ENCODE measurements at regions not wholly inside any gene's neighbourhood (a gene's known extent, or its start where the extent isn't known, plus 50 kb on each side); places are given as distances from the start of the nearest gene placed in this dataset.

DNA sequence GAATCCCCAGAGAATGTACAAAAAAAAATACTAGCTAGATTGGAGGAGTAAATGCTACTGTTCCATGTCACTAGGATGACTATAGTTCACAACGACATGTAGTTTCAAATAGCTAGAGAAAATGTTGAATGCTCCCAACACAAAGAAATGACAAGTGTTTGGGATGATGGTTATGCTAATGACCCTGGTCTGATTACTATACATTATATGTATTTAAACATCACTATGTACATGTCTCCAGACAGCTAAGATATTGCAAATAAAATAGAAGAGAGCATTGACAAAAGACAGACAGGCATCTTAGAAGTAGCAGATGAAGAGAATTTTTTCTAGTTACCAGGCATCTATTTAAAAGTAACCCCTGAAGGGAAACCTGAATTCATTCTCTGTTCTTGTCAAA is 281.6 kb upstream of the SLC16A7 start:
- Histone ChIP-seq H3K27ac (ENCODE audit: extremely low read depth, low read depth, low read length) (no peak overlapping the region), H3K9me3 (ENCODE audit: control insufficient read depth, insufficient read depth, low read depth, low read length) (no peaks in the 10 kb centered on the region), H3K4me3 (ENCODE audit: low read depth, low read length) (no peak overlapping the region), H3K36me3 (ENCODE audit: control insufficient read depth in 2 of 2, insufficient read depth in 1 of 2, low read length in 2 of 2) (no peaks in the 10 kb centered on the region), H3K4me1 (ENCODE audit: control insufficient read depth, insufficient read depth, low read length) (no peaks in the 10 kb centered on the region)
- ChIA-PET POLR2A (no interaction called here), CTCF (no interaction called here)
- TF ChIP-seq HOXD13 (CRISPR knock-in tag; IDR thresholded peaks at IDR 0.05; ENCODE audit: borderline replicate concordance), result no peak
- no peak for TF ChIP-seq GFI1B (tag by site-specific recombination; IDR thresholded peaks at IDR 0.05)
- no peak for TF ChIP-seq ZNF169 (tag by site-specific recombination; IDR thresholded peaks at IDR 0.05)
- no peak for TF ChIP-seq ZNF394 (tag by site-specific recombination; IDR thresholded peaks at IDR 0.05; ENCODE audit: borderline replicate concordance)
- no peak for TF ChIP-seq ZNF701 (tag by site-specific recombination; IDR thresholded peaks at IDR 0.05)
- TF ChIP-seq REPIN1 (tag by site-specific recombination; IDR thresholded peaks at IDR 0.05; ENCODE audit: low read depth), result no peak
- TF ChIP-seq ZNF202 (tag by site-specific recombination; IDR thresholded peaks at IDR 0.05; ENCODE audit: borderline replicate concordance), result no peak
- TF ChIP-seq, protein P1, sequence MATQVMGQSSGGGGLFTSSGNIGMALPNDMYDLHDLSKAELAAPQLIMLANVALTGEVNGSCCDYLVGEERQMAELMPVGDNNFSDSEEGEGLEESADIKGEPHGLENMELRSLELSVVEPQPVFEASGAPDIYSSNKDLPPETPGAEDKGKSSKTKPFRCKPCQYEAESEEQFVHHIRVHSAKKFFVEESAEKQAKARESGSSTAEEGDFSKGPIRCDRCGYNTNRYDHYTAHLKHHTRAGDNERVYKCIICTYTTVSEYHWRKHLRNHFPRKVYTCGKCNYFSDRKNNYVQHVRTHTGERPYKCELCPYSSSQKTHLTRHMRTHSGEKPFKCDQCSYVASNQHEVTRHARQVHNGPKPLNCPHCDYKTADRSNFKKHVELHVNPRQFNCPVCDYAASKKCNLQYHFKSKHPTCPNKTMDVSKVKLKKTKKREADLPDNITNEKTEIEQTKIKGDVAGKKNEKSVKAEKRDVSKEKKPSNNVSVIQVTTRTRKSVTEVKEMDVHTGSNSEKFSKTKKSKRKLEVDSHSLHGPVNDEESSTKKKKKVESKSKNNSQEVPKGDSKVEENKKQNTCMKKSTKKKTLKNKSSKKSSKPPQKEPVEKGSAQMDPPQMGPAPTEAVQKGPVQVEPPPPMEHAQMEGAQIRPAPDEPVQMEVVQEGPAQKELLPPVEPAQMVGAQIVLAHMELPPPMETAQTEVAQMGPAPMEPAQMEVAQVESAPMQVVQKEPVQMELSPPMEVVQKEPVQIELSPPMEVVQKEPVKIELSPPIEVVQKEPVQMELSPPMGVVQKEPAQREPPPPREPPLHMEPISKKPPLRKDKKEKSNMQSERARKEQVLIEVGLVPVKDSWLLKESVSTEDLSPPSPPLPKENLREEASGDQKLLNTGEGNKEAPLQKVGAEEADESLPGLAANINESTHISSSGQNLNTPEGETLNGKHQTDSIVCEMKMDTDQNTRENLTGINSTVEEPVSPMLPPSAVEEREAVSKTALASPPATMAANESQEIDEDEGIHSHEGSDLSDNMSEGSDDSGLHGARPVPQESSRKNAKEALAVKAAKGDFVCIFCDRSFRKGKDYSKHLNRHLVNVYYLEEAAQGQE (tag by site-specific recombination; IDR thresholded peaks at IDR 0.05), result no peak
- no peak for TF ChIP-seq ZNF600 (tag by site-specific recombination; IDR thresholded peaks at IDR 0.05)
- TF ChIP-seq PRDM2 (tag by site-specific recombination; IDR thresholded peaks at IDR 0.05; ENCODE audit: borderline replicate concordance), result no peak
- TF ChIP-seq ZNF549 (tag by site-specific recombination; IDR thresholded peaks at IDR 0.05), result no peak
- no peak for TF ChIP-seq ZBTB17 (tag by site-specific recombination; IDR thresholded peaks at IDR 0.05)

- Histone ChIP-seq H3K4me3 (ENCODE audit: low read depth, low read length) (no peak overlapping the region), H3K9me3 (ENCODE audit: control insufficient read depth, insufficient read depth, low read depth, low read length) (no peaks in the 10 kb centered on the region; the same call in 1 of the 2 replicates), H3K4me1 (ENCODE audit: control insufficient read depth, insufficient read depth, low read length) (no peaks in the 10 kb centered on the region), H3K36me3 (ENCODE audit: control insufficient read depth in 2 of 2, insufficient read depth in 1 of 2, low read length in 2 of 2) (no peaks in the 10 kb centered on the region), H3K27ac (ENCODE audit: extremely low read depth, low read depth, low read length) (no peak overlapping the region)
- POLR2A ChIA-PET, result no interaction called here
- CTCF ChIA-PET, result no interaction called here
- no peak for TF ChIP-seq TRIM28 (IDR thresholded peaks at IDR 0.05; ENCODE audit: borderline replicate concordance, low read length)
- no peak for TF ChIP-seq ZNF621 (tag by site-specific recombination; IDR thresholded peaks at IDR 0.05)
- TF ChIP-seq ZNF561 (tag by site-specific recombination; IDR thresholded peaks at IDR 0.05; ENCODE audit: borderline replicate concordance), result no peak
- TF ChIP-seq INSM2 (tag by site-specific recombination; IDR thresholded peaks at IDR 0.05), result no peak
- no peak for TF ChIP-seq ZNF16 (tag by site-specific recombination; IDR thresholded peaks at IDR 0.05; ENCODE audit: low read depth)
- TF ChIP-seq ZNF488 (tag by site-specific recombination; IDR thresholded peaks at IDR 0.05), result no peak
- no peak for TF ChIP-seq PBX3 (CRISPR knock-in tag; IDR thresholded peaks at IDR 0.05)
- TF ChIP-seq KLF7 (tag by site-specific recombination; IDR thresholded peaks at IDR 0.05; ENCODE audit: borderline replicate concordance), result no peak
- TF ChIP-seq ZBTB1 (tag by site-specific recombination; IDR thresholded peaks at IDR 0.05), result no peak
- TF ChIP-seq ZNF140 (tag by site-specific recombination; IDR thresholded peaks at IDR 0.05), result no peak
- TF ChIP-seq ZFHX2 (tag by site-specific recombination; conservative IDR thresholded peaks at IDR 0.05), result no peak
Measured at GRCh38 chr12:59304077-59304721, 291.6 kb upstream of the SLC16A7 start.
